HFF-Myc (cell line): ENCODE measurements at regions not wholly inside any gene's neighbourhood (a gene's known extent, or its start where the extent isn't known, plus 50 kb on each side); places are given as distances from the start of the nearest gene placed in this dataset.

Source experiments
- DNase-seq: peaks from one replicate; pipeline ENCODE4 v3.0.0-alpha.2; 2011; ENCODE audit warnings: low read depth; ENCODE audit errors: extremely low read depth
- H3K4me3 ChIP-seq: replicated peaks from 2 replicates; pipeline ENCODE4 v1.5.1; 2011; ENCODE audit warnings: low read depth, mild to moderate bottlenecking, control low read depth, low read length
- TF ChIP-seq, protein P1 (sequence below): IDR thresholded peaks from 2 replicates; pipeline ENCODE4 v1.5.1; 2012; ENCODE audit warnings: mild to moderate bottlenecking, low read depth, low read length, control low read depth; ENCODE audit errors: missing control alignments

DNA sequence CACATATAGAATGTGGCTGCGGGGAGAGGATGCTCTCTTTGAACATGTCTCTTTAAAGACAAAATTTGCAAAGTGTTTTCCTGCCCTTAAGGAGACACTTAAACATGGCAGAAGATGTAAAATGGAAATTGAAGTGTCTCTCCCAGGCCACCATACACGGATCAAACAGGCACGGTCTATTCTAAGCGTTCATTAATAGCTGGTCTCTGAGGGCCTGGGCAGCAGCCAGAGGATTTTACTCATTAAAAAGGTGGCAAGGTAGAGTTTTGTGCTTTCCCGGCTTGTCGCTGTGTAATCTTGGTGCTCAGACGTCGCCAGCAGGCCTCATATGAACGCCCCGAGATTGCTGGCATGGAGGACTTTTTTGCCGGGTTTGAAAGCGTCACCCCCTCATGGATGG, 205.5 kb downstream of the EMX2 start:
- DNase-seq = no peak
- H3K4me3 ChIP-seq = no peak overlapping the region
- TF ChIP-seq, protein P1, sequence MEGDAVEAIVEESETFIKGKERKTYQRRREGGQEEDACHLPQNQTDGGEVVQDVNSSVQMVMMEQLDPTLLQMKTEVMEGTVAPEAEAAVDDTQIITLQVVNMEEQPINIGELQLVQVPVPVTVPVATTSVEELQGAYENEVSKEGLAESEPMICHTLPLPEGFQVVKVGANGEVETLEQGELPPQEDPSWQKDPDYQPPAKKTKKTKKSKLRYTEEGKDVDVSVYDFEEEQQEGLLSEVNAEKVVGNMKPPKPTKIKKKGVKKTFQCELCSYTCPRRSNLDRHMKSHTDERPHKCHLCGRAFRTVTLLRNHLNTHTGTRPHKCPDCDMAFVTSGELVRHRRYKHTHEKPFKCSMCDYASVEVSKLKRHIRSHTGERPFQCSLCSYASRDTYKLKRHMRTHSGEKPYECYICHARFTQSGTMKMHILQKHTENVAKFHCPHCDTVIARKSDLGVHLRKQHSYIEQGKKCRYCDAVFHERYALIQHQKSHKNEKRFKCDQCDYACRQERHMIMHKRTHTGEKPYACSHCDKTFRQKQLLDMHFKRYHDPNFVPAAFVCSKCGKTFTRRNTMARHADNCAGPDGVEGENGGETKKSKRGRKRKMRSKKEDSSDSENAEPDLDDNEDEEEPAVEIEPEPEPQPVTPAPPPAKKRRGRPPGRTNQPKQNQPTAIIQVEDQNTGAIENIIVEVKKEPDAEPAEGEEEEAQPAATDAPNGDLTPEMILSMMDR = no peak

DNA sequence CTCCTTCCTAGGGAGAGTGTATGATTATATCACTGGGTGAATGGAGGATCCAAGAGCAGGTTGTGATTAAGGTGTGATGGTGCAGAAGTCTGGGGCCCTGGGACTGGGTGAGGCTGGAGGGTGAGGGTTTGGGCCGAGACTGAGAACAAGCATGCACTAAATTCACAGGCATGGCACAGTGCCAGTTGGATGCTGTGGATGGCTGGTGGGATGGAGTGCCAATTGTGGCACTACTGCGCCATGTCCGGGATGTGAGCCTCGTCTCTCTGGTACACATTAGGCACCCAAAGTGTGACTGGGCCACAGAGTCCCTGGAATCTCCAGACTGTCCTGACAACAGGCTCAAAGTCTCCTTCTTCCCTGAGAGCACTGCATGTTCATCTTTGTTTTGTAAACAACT, 208.1 kb downstream of the EMX2 start:
- TF ChIP-seq, protein P1 = no peak
- DNase-seq = no peak
- H3K4me3 ChIP-seq = no peak overlapping the region

GRCh38 chr10:117751259-117751658, 208.7 kb downstream of the EMX2 start:
- TF ChIP-seq, protein P1 = no peak
- no peak for DNase-seq
- H3K4me3 ChIP-seq = no peak overlapping the region

GRCh38 chr10:117752103-117752502, 209.6 kb downstream of the EMX2 start:
- no peak for DNase-seq
- H3K4me3 ChIP-seq = no peak overlapping the region
- TF ChIP-seq, protein P1 = no peak

GRCh38 chr10:117754770-117755658, 212.5 kb downstream of the EMX2 start:
- no peak overlapping the region for H3K4me3 ChIP-seq
- DNase-seq = no peak
- TF ChIP-seq, protein P1 = no peak

- H3K4me3 ChIP-seq = no peak overlapping the region
- TF ChIP-seq, protein P1 = no peak
- no peak for DNase-seq
Measured at GRCh38 chr10:117755659-117756014, 213.1 kb downstream of the EMX2 start.
